Lower leg skin (tissue), 4 donors: ENCODE measurements at regions not wholly inside any gene's neighbourhood (a gene's known extent, or its start where the extent isn't known, plus 50 kb on each side); places are given as distances from the start of the nearest gene placed in this dataset.

Experiments
- DNase-seq, 2 donors: peaks; one replicate each; pipeline ENCODE4 v3.0.0-alpha.2; 2019; ENCODE audit warnings: low spot score in 2 of 2
- H3K4me3 ChIP-seq: fragments of 200-600 bp; sonication (generic); 2 replicates; pipeline ENCODE4 v1.5.1; 2017; ENCODE audit warnings: mild to moderate bottlenecking, low read depth; ENCODE audit not compliant: poor library complexity, severe bottlenecking
- CTCF ChIP-seq, 3 donors: fragments of 450-650 bp; IDR thresholded peaks; one replicate each; pipeline ENCODE4 v1.5.1; 2016; ENCODE audit warnings: antibody characterized with exemption in 3 of 3, mild to moderate bottlenecking in 3 of 3, moderate library complexity in 2 of 3
- POLR2A ChIP-seq, 2 donors: fragments of 450-650 bp; IDR thresholded peaks; one replicate each; pipeline ENCODE4 v1.6.1; 2016 to 2017; ENCODE audit warnings: antibody characterized with exemption in 2 of 2, mild to moderate bottlenecking in 1 of 2, moderate library complexity in 1 of 2
- WGBS, 2 donors: methylation state at CpG; one replicate each; pipeline ENCODE4 v1.1.5; 2018; 5-methylcytosine and 5-hydroxymethylcytosine counted together
- intact Hi-C: fragments of 100-400 bp; cut with DNase I; formaldehyde crosslinking; loops from one replicate; pipeline ENCODE4 v1.15.0; 2023; ENCODE audit warnings: low total_unique reads

GRCh38 chr18:11533942-11534496, 75.4 kb upstream of the SLC35G4 start:
- DNase-seq: no peak
- TF ChIP-seq CTCF (IDR thresholded peaks at IDR 0.05): no peak
- TF ChIP-seq POLR2A (IDR thresholded peaks at IDR 0.05): no peak
- no peak overlapping the region for H3K4me3 ChIP-seq
- WGBS, 2 donors: 95 to 98% methylated on average over 13 of the region's 13 CpGs
- intact Hi-C loops: no loop called here

GRCh38 chr18:11533513-11533890, 75.9 kb upstream of the SLC35G4 start:
- DNase-seq: no peak
- intact Hi-C loops: no loop called here
- 98 to 100% methylated on average over 13 of the region's 13 CpGs for WGBS, 2 donors
- no peak for TF ChIP-seq POLR2A (IDR thresholded peaks at IDR 0.05)
- TF ChIP-seq CTCF (IDR thresholded peaks at IDR 0.05): no peak
- no peak overlapping the region for H3K4me3 ChIP-seq

GRCh38 chr18:11532758-11533512, 76.5 kb upstream of the SLC35G4 start:
- TF ChIP-seq CTCF (IDR thresholded peaks at IDR 0.05) (no peak), POLR2A (IDR thresholded peaks at IDR 0.05) (no peak)
- no peak overlapping the region for H3K4me3 ChIP-seq
- DNase-seq: no peak
- intact Hi-C loops: no loop called here
- 95 to 98% methylated on average over 32 to 35 of the region's 35 CpGs for WGBS, 2 donors

- WGBS, 2 donors: 87 to 97% methylated on average over 6 of the region's 6 CpGs
- H3K4me3 ChIP-seq: no peak overlapping the region
- TF ChIP-seq CTCF (IDR thresholded peaks at IDR 0.05) (no peak), POLR2A (IDR thresholded peaks at IDR 0.05) (no peak)
- no peak for DNase-seq
- intact Hi-C loops: no loop called here
Observed at GRCh38 chr18:11529081-11529480, 80.3 kb upstream of the SLC35G4 start.

- intact Hi-C loops: no loop called here
- H3K4me3 ChIP-seq: no peak overlapping the region
- WGBS, 2 donors: 88 to 92% methylated on average over 1 of the region's 1 CpG
- TF ChIP-seq POLR2A (IDR thresholded peaks at IDR 0.05): no peak
- no peak for TF ChIP-seq CTCF (IDR thresholded peaks at IDR 0.05)
- no peak for DNase-seq
Observed at GRCh38 chr18:11526675-11527074, 82.7 kb upstream of the SLC35G4 start.

- 47 to 57% methylated on average over 2 of the region's 2 CpGs for WGBS, 2 donors
- H3K4me3 ChIP-seq: no peak overlapping the region
- no peak for TF ChIP-seq POLR2A (IDR thresholded peaks at IDR 0.05)
- TF ChIP-seq CTCF (IDR thresholded peaks at IDR 0.05): no peak
- intact Hi-C loops: no loop called here
- no peak for DNase-seq
Observed at GRCh38 chr18:11523804-11524203, 85.6 kb upstream of the SLC35G4 start.
